K562 (cell line): ENCODE measurements at regions not wholly inside any gene's neighbourhood (a gene's known extent, or its start where the extent isn't known, plus 50 kb on each side); places are given as distances from the start of the nearest gene placed in this dataset.

Source experiments
- CHAMP1 ChIP-seq: fragments of 450-650 bp; IDR thresholded peaks from 2 replicates; pipeline ENCODE4 v1.6.1; 2016; ENCODE audit warnings: mild to moderate bottlenecking
- CHD7 ChIP-seq: fragments of 200-600 bp; sonication (generic); IDR thresholded peaks from one replicate; pipeline ENCODE4 v1.6.1; 2012; ENCODE audit warnings: mild to moderate bottlenecking, low read depth, low read length, inconsistent platforms
- DPF2 ChIP-seq: fragments of 450-650 bp; IDR thresholded peaks from 2 replicates; pipeline ENCODE4 v1.6.1; 2016
- JUND ChIP-seq, 2 experiments: IDR thresholded peaks; 2 replicates in 1 of 2; 3 replicates in 1 of 2; pipeline ENCODE4 v1.6.1; 2011; ENCODE audit warnings: borderline replicate concordance in 2 of 2, low read depth in 2 of 2, low read length in 2 of 2, improper control_type of control experiment in 1 of 2, missing biosample characterization in 1 of 2, missing genetic modification characterization in 1 of 2, missing genetic modification reagents in 1 of 2
- MXD1 ChIP-seq: fragments of 250-450 bp; sonication (Bioruptor Pico); IDR thresholded peaks from 2 replicates; pipeline ENCODE4 v1.8.0; 2021; ENCODE audit warnings: borderline replicate concordance, mild to moderate bottlenecking, moderate library complexity; ENCODE audit not compliant: poor library complexity, severe bottlenecking
- ZNF143 ChIP-seq: sonication (generic); formaldehyde crosslinking; IDR thresholded peaks from 2 replicates; pipeline ENCODE4 v1.9.0; 2022; ENCODE audit warnings: mild to moderate bottlenecking, missing genetic modification reagents

- TF ChIP-seq CHD7: no peak
- TF ChIP-seq CHAMP1: no peak
- no peak for TF ChIP-seq ZNF143 (CRISPR knock-in tag)
- TF ChIP-seq JUND (IDR thresholded peaks at IDR 0.05; ENCODE audit: borderline replicate concordance, low read depth, low read length): no peak
- no peak for TF ChIP-seq JUND (tag; IDR thresholded peaks at IDR 0.05; ENCODE audit: borderline replicate concordance, low read depth, low read length)
- TF ChIP-seq MXD1: no peak
- no peak for TF ChIP-seq DPF2
Measured at GRCh38 chr14:85391892-85392291, 138.1 kb upstream of the FLRT2 start (continued).
